8988T (cell line): ENCODE measurements at regions not wholly inside any gene's neighbourhood (a gene's known extent, or its start where the extent isn't known, plus 50 kb on each side); places are given as distances from the start of the nearest gene placed in this dataset.
"Not testable (repeated sequence)": the region's sequence is repeated elsewhere in the genome, so short reads cannot be mapped to it uniquely, and the experiment has no call there.

Experiments
- DNase-seq: peaks from one replicate; pipeline ENCODE4 v3.0.0; 2011

GRCh38 chr1:101121975-101122374 lies 96.4 kb upstream of the DPH5 start:
- no peak for DNase-seq

- DNase-seq = no peak
Observed at GRCh38 chr1:101121504-101121903, 95.9 kb upstream of the DPH5 start.

DNA sequence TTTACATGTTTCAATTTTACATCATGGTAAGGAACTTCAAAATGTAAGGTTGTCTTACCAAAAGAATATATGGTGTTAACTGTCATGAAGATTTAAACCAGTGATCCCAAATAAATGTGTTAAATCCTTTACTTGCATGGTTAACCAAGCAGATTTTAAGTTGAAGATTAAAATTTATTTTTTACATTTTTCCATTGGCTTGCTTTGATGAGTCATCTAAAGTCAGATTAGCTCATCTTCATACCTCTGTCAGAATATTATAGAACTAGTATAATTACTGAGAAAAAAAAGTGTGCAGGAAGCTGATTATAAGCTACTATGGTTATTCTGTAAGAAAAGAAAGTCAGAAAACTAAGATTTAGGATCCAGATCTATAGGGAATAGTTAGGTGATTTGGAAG lies 95.3 kb upstream of the DPH5 start:
- no peak for DNase-seq

- no peak for DNase-seq
Observed at GRCh38 chr1:101119289-101119688, 93.7 kb upstream of the DPH5 start.

DNA sequence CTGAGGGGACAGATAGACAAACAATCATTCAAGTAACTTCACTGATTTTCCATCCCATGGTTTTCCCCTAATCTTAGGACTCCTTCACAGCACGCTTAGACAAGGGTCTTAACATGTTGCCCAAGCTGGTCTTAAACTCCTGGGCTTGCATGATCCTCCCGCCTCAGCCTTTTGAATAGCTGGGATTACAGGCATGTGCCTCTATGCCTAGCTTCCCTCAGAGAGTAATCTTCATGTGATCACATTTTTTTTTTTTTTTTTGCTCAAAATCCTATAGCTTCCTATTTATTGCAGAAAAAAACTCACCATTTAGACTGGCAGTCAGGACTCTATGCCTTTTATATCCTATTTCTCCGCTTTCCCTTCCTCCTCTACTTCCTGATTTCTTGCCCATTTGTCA lies 90.4 kb upstream of the DPH5 start:
- DNase-seq = no peak

GRCh38 chr1:101115112-101115511 lies 89.5 kb upstream of the DPH5 start:
- DNase-seq = no peak

DNA sequence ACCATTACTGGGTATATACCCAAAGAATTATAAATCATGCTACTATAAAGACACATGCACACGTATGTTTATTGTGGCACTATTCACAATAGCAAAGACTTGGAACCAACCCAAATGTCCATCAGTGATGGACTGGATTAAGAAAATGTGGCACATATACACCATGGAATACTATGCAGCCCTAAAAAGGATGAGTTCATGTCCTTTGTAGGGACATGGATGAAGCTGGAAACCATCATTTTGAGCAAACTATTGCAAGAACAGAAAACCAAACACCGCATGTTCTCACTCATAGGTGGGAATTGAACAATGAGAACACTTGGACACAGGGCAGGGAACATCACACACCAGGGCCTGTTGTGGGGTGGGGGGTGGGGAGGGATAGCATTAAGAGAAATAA lies 88.5 kb upstream of the DPH5 start:
- DNase-seq = not testable (repeated sequence)

- no peak for DNase-seq
Observed at GRCh38 chr1:101112051-101112780, 86.6 kb upstream of the DPH5 start.

GRCh38 chr1:101111461-101111860 lies 85.9 kb upstream of the DPH5 start:
- DNase-seq = no peak

GRCh38 chr1:101109791-101110190 lies 84.2 kb upstream of the DPH5 start:
- DNase-seq = no peak

- DNase-seq = no peak
Observed at GRCh38 chr1:101108111-101108500, 82.5 kb upstream of the DPH5 start.

GRCh38 chr1:101107496-101108110 lies 82.0 kb upstream of the DPH5 start:
- DNase-seq = no peak

DNA sequence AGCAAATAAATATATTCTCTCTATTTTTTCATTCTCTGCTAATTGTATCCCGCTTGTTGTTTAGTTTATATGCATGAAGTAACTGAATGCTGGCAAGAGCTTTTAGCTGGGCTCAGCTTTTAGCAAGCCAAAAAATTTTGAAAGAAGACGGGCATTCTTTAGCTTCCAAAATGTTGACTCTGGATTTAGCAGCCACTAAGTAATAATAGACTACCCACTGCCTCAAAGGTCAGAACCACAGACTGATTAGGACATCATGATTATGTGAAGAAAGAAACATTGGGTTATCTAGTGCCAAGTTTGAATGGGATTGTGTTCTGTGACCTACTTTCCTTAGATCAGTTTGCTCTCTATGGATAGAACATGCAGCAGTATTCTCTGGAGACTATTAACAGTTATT lies 80.3 kb upstream of the DPH5 start:
- no peak for DNase-seq

- DNase-seq = no peak
Observed at GRCh38 chr1:101102426-101103156, 77.0 kb upstream of the DPH5 start.

- DNase-seq = no peak
Observed at GRCh38 chr1:101101360-101101759, 75.8 kb upstream of the DPH5 start.

- DNase-seq = no peak
Observed at GRCh38 chr1:101100674-101101073, 75.1 kb upstream of the DPH5 start.

DNA sequence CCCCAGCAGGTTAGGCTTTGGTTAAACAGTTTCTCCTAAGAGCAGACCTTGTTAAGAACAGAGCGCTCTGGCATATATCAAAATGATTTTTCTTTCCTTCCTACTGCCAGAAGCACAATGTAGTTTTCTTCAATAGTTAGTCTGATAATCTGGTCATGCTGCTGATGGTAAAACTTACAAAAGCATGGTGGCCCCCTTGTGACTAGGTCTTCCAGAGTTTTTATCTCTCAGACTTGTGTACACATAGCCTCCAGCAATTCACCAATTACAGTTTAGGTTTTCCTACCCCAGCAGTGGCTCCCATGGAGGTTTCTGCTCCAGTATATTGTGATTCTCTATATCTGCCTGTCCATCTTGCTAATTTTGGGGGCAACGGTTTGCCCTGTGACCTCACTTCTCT lies 73.3 kb upstream of the DPH5 start:
- DNase-seq = no peak

DNA sequence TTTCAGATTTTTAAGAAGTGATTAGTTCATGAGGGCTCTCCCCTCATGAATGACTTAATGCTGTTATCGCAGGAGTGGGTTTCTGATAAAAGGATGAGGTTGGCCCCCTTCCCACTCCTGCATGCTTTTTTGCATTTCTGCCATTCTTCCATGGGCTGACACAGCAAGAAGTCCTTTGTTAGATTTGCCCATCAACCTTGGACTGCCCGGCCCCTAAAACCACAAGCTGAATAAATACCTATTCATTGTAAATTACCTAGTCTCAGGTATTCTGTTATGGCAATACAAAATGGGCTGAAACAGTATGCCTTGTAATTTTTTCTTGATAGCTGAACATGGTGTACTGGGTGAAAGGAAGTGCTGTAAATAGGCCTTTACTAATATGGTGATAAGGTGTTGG lies 72.7 kb upstream of the DPH5 start:
- DNase-seq = no peak

GRCh38 chr1:101089613-101090338 lies 64.2 kb upstream of the DPH5 start:
- DNase-seq = no peak

- DNase-seq = no peak
Observed at GRCh38 chr1:101088431-101088830, 62.8 kb upstream of the DPH5 start.

- DNase-seq = no peak
Observed at GRCh38 chr1:101086783-101087182, 61.2 kb upstream of the DPH5 start.

DNA sequence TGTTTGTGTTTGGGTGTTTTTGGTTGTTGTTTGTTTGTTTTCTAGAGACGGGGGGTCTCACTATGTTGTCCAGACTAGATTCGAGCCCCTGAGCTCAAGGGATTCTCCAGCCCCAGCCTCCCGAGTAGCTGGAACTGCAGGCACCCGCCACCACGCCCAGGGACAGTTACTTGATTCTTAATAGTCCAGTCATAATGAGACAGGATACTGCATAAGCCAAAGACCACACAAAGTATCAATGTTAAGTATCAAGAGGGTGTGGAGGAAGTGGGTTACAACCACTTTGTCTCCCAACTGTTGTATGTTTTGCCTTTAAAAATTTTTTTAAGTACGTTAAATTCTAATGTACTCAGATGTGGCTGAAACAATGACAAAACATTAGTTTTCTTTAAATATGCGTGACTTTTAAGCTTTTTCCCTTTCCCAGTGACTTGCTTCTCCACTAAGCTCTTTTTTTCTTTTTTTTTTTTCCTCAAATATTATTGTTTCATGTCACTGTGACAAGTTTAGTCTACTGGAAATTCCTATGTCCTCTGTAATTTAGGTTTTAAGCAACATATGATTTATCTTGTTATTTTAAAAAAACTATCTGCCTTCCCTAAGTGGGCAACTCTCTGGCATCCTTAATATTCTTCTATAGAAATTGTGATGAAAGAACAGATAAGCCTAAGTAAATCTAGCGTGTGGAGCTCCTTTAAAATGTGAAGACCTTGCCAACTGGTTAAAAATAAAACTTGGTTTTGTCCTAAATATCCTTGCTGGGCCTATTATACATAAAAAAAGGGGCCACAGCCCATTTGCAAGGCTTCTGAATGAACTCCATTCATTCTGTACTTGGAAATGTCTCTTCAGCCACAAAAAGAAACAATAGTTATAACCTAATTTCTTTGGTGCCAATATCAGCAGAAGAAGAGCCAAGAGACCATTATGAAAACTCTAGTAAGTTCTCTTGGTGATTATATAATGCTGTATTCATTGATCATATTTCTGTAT lies 56.2 kb upstream of the DPH5 start:
- DNase-seq = no peak
